Neutrophil (primary cell): ENCODE measurements at regions not wholly inside any gene's neighbourhood (a gene's known extent, or its start where the extent isn't known, plus 50 kb on each side); places are given as distances from the start of the nearest gene placed in this dataset.

Experiments used
- H3K27ac ChIP-seq: fragments of 200-600 bp; sonication (generic); 2 replicates; pipeline ENCODE4 v1.5.1; 2016; ENCODE audit warnings: mild to moderate bottlenecking, moderate library complexity
- H3K27me3 ChIP-seq: fragments of 200-600 bp; sonication (generic); 2 replicates; pipeline ENCODE4 v1.6.0; 2016; ENCODE audit warnings: mild to moderate bottlenecking
- H3K36me3 ChIP-seq: fragments of 200-600 bp; sonication (generic); 2 replicates; pipeline ENCODE4 v1.5.1; 2017
- H3K4me1 ChIP-seq, 2 experiments: fragments of 200-600 bp in 1 of 2; sonication (generic) in 1 of 2; 1 replicate in 1 of 2; 2 replicates in 1 of 2; pipeline versions ENCODE4 v1.5.1 to v1.6.1; 2013 to 2016; ENCODE audit warnings: low read depth in 1 of 2, low read length in 1 of 2, mild to moderate bottlenecking in 1 of 2, moderate library complexity in 1 of 2; ENCODE audit not compliant: control insufficient read depth in 1 of 2, insufficient read depth in 1 of 2
- H3K4me3 ChIP-seq, 2 experiments: fragments of 200-600 bp in 1 of 2; sonication (generic) in 1 of 2; 1 replicate in 1 of 2; 2 replicates in 1 of 2; pipeline ENCODE4 v1.5.1; 2013 to 2016; ENCODE audit warnings: low read depth in 1 of 2, low read length in 1 of 2, mild to moderate bottlenecking in 1 of 2, moderate library complexity in 1 of 2
- H3K9me3 ChIP-seq: fragments of 200-600 bp; sonication (generic); 2 replicates; pipeline ENCODE4 v1.5.1; 2016
- CTCF ChIP-seq: fragments of 200-600 bp; sonication (generic); IDR thresholded peaks from 2 replicates; pipeline ENCODE4 v1.5.1; 2016; ENCODE audit warnings: antibody characterized with exemption

GRCh38 chr12:112574896-112575558, 156.3 kb downstream of the PTPN11 start:
- TF ChIP-seq CTCF = no peak
- Histone ChIP-seq H3K9me3 (no peaks in the 10 kb centered on the region), H3K27ac (no peak overlapping the region), H3K4me3 (no peak overlapping the region), H3K4me1 (no peaks in the 10 kb centered on the region), H3K36me3 (no peaks in the 10 kb centered on the region), H3K27me3 (peaks cover 69% of the 10 kb centered on the region)

GRCh38 chr12:112575559-112576067, 156.9 kb downstream of the PTPN11 start:
- Histone ChIP-seq H3K4me1 (no peaks in the 10 kb centered on the region), H3K36me3 (no peaks in the 10 kb centered on the region), H3K4me3 (no peak overlapping the region), H3K27me3 (peaks cover 69% of the 10 kb centered on the region), H3K27ac (no peak overlapping the region), H3K9me3 (no peaks in the 10 kb centered on the region)
- TF ChIP-seq CTCF = no peak

GRCh38 chr12:112577473-112578329, 159.0 kb downstream of the PTPN11 start:
- no peak for TF ChIP-seq CTCF
- no peaks in the 10 kb centered on the region for H3K9me3 ChIP-seq

GRCh38 chr12:112584266-112584722, 165.5 kb downstream of the PTPN11 start:
- TF ChIP-seq CTCF = no peak
- H3K4me1 ChIP-seq = no peaks in the 10 kb centered on the region
- H3K27me3 ChIP-seq = peaks cover 4% of the 10 kb centered on the region

More at GRCh38 chr12:112577473-112578329, 159.0 kb downstream of the PTPN11 start:
- Histone ChIP-seq H3K27me3 (peaks cover 66% of the 10 kb centered on the region), H3K36me3 (no peaks in the 10 kb centered on the region), H3K27ac (no peak overlapping the region), H3K4me3 (no peak overlapping the region), H3K4me1 (no peaks in the 10 kb centered on the region)

GRCh38 chr12:112586148-112586783, 167.5 kb downstream of the PTPN11 start:
- Histone ChIP-seq H3K36me3 (no peaks in the 10 kb centered on the region), H3K27me3 (peaks cover 9% of the 10 kb centered on the region), H3K27ac (no peak overlapping the region), H3K9me3 (no peaks in the 10 kb centered on the region), H3K4me3 (no peak overlapping the region), H3K4me1 (no peaks in the 10 kb centered on the region)
- no peak for TF ChIP-seq CTCF

More at GRCh38 chr12:112584266-112584722, 165.5 kb downstream of the PTPN11 start:
- Histone ChIP-seq H3K9me3 (no peaks in the 10 kb centered on the region), H3K4me3 (no peak overlapping the region), H3K36me3 (no peaks in the 10 kb centered on the region), H3K27ac (no peak overlapping the region)
